ENCODE measurements at regions not wholly inside any gene's neighbourhood (a gene's known extent, or its start where the extent isn't known, plus 50 kb on each side); places are given as distances from the start of the nearest gene placed in this dataset.

DNA sequence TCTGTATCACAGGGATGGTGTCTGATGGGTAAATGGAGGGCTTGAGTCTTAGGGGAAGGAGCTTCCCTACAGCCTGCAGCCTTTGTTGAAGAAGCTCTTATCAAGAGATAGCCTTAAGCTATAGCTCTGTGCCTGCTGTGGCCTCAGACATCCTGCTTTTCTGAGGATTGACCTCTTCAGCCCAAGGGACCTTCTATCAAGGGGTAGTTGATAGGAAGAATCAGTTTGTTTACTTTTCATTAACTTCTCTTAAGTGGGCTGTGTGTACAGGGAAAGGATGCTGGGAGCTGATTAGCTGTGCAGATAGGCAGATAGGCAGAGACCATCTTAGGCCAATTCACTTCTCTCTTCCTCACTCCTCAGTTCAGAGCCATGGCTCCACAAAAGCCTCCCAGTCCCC, 151.8 kb upstream of the CADM1 start:
- Histone ChIP-seq H3K27ac (no peak overlapping the region), H3K9me3 (no peaks in the 10 kb centered on the region), H3K27me3 (peaks cover 0 to 12% of the 10 kb centered on the region in 2 donors), H3K4me3 (no peak overlapping the region), H3K4me1 (peaks cover 13% of the 10 kb centered on the region), H3K36me3 (replicated peaks in 1 of 2; ENCODE audit: insufficient read depth in 1 of 2, low read depth in 2 of 2) (no peaks in the 10 kb centered on the region)
- DNase-seq (no peak), ATAC-seq (no peak)
- TF ChIP-seq POLR2A (IDR thresholded peaks at IDR 0.05) (no peak), CTCF (IDR thresholded peaks at IDR 0.05) (no peak)
- intact Hi-C loops (cut with DNase I), result no loop called here

GRCh38 chr11:115654792-115655191, 150.6 kb upstream of the CADM1 start:
- no peak overlapping the region for H3K4me3 ChIP-seq
- TF ChIP-seq CTCF (IDR thresholded peaks at IDR 0.05) (no peak), POLR2A (IDR thresholded peaks at IDR 0.05) (no peak)
- no peak overlapping the region for H3K27ac ChIP-seq
- DNase-seq (no peak), ATAC-seq (no peak)
- H3K36me3 ChIP-seq (replicated peaks in 1 of 2; ENCODE audit: insufficient read depth in 1 of 2, low read depth in 2 of 2), result no peaks in the 10 kb centered on the region
- H3K9me3 ChIP-seq, result no peaks in the 10 kb centered on the region
- peaks cover 0 to 6% of the 10 kb centered on the region in 2 donors for H3K27me3 ChIP-seq
- intact Hi-C loops (cut with DNase I), result no loop called here
- WGBS, 2 donors, result 67% methylated on average over 4 of the region's 4 CpGs
- peaks cover 8% of the 10 kb centered on the region for H3K4me1 ChIP-seq

GRCh38 chr11:115653926-115654325, 149.7 kb upstream of the CADM1 start:
- intact Hi-C loops (cut with DNase I), result no loop called here
- no peaks in the 10 kb centered on the region for H3K27me3 ChIP-seq
- no peak for ATAC-seq

GRCh38 chr11:115653076-115653475, 148.9 kb upstream of the CADM1 start:
- H3K4me1 ChIP-seq, result no peaks in the 10 kb centered on the region
- H3K36me3 ChIP-seq (replicated peaks in 1 of 2; ENCODE audit: insufficient read depth in 1 of 2, low read depth in 2 of 2), result no peaks in the 10 kb centered on the region
- TF ChIP-seq CTCF (IDR thresholded peaks at IDR 0.05), result no peak
- no peak overlapping the region for H3K27ac ChIP-seq
- no peaks in the 10 kb centered on the region for H3K9me3 ChIP-seq
- intact Hi-C loops (cut with DNase I), result no loop called here
- ATAC-seq (no peak), DNase-seq (no peak)
- H3K27me3 ChIP-seq, result no peaks in the 10 kb centered on the region
- WGBS, 2 donors, result 61 to 71% methylated on average over 1 of the region's 1 CpG
- no peak overlapping the region for H3K4me3 ChIP-seq

More at GRCh38 chr11:115653926-115654325, 149.7 kb upstream of the CADM1 start:
- no peak for DNase-seq
- WGBS, 2 donors, result 73 to 74% methylated on average over 13 of the region's 13 CpGs
- Histone ChIP-seq H3K27ac (no peak overlapping the region), H3K36me3 (replicated peaks in 1 of 2; ENCODE audit: insufficient read depth in 1 of 2, low read depth in 2 of 2) (no peaks in the 10 kb centered on the region), H3K4me1 (no peaks in the 10 kb centered on the region), H3K4me3 (no peak overlapping the region), H3K9me3 (no peaks in the 10 kb centered on the region)
- TF ChIP-seq CTCF (IDR thresholded peaks at IDR 0.05), result no peak
- TF ChIP-seq POLR2A (IDR thresholded peaks at IDR 0.05), result no peak

DNA sequence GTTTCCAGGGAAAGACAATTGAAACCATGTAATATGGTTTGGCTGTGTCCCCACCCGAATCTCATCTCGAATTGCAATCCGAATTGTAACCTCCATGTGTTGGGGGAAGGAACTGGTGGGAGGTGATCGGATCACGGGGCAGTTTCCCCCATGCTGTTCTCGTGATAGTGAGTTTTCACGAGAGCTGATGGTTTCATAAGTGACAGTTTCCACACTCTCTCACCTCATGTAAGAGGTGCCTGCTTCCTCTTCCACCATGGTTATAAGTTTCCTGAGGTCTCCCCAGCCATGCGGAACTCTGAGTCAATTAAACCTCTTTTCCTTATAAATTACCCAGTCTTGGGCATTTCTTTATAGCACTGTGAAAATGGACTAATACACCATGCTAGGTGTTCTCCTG, 148.3 kb upstream of the CADM1 start:
- H3K27me3 ChIP-seq, result no peaks in the 10 kb centered on the region
- H3K4me3 ChIP-seq, result no peak overlapping the region
- TF ChIP-seq CTCF (IDR thresholded peaks at IDR 0.05), result no peak
- no peak for TF ChIP-seq POLR2A (IDR thresholded peaks at IDR 0.05)
- ATAC-seq (no peak), DNase-seq (no peak)
- no peaks in the 10 kb centered on the region for H3K36me3 ChIP-seq (replicated peaks in 1 of 2; ENCODE audit: insufficient read depth in 1 of 2, low read depth in 2 of 2)
- WGBS, 2 donors, result 54 to 70% methylated on average over 8 of the region's 8 CpGs
- H3K9me3 ChIP-seq, result no peaks in the 10 kb centered on the region
- H3K27ac ChIP-seq, result no peak overlapping the region
- intact Hi-C loops (cut with DNase I), result no loop called here
- no peaks in the 10 kb centered on the region for H3K4me1 ChIP-seq
